Gastroesophageal sphincter (tissue), 4 donors: ENCODE measurements at regions not wholly inside any gene's neighbourhood (a gene's known extent, or its start where the extent isn't known, plus 50 kb on each side); places are given as distances from the start of the nearest gene placed in this dataset.
"Not testable (repeated sequence)": the region's sequence is repeated elsewhere in the genome, so short reads cannot be mapped to it uniquely, and the experiment has no call there.

ENCODE experiments used
- ATAC-seq: fragments of 150-250 bp; one replicate; pipeline ENCODE4 v1.9.1; 2016; ENCODE audit warnings: mild to moderate bottlenecking, moderate library complexity
- H3K27ac ChIP-seq, 4 donors: fragments of 200-600 bp; sonication (generic) in 3 of 4; 1 replicate in 3 of 4; 2 replicates in 1 of 4; pipeline ENCODE4 v1.5.1; 2016 to 2019
- H3K27me3 ChIP-seq: fragments of 200-600 bp; sonication (generic); one replicate; pipeline ENCODE4 v1.5.1; 2019
- H3K36me3 ChIP-seq, 2 donors: fragments of 200-600 bp; sonication (generic); one replicate each; pipeline ENCODE4 v1.5.1; 2019; ENCODE audit warnings: control low read depth in 1 of 2
- H3K4me1 ChIP-seq, 3 donors: fragments of 200-600 bp; sonication (generic); 1 replicate in 2 of 3; 2 replicates in 1 of 3; pipeline ENCODE4 v1.5.1; 2016 to 2019; ENCODE audit warnings: control low read depth in 2 of 3
- H3K4me3 ChIP-seq, 2 donors: fragments of 200-600 bp; sonication (generic); one replicate each; pipeline ENCODE4 v1.5.1; 2019; ENCODE audit warnings: mild to moderate bottlenecking in 1 of 2, moderate library complexity in 1 of 2
- H3K9me3 ChIP-seq, 3 donors: fragments of 200-600 bp; sonication (generic); one replicate each; pipeline ENCODE4 v1.5.1; 2017 to 2019; ENCODE audit warnings: control low read depth in 2 of 3
- WGBS, 2 donors: methylation state at CpG; one replicate each; pipeline ENCODE4 v1.1.5; 2018; ENCODE audit warnings: low coverage in 1 of 2; 5-methylcytosine and 5-hydroxymethylcytosine counted together

DNA sequence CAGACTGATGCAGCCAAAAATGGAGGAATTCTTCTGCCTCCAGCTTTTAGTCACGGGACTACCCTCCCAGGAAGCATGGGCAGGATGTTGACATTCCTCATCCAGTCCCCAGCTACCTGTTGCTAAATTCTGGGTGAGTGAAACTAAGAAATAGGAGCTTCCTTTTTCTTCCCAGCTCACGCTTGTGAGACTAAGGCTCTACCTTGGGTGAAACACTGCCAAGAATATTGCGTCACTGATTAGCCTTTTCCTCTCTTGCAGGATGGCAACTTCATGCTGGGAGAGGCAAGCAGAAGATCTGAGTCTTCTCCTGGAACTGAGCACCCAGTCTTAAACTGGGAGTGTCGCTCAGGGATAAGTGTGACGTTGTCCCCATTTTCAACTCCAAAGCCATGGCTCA is 59.7 kb downstream of the RNU2-63P start:
- H3K4me1 ChIP-seq, H3K27ac ChIP-seq, H3K9me3 ChIP-seq, H3K36me3 ChIP-seq, ATAC-seq, H3K27me3 ChIP-seq, H3K4me3 ChIP-seq: not testable (repeated sequence)
- no CpG with 5 or more reads among the region's 5 CpGs for WGBS, 2 donors

DNA sequence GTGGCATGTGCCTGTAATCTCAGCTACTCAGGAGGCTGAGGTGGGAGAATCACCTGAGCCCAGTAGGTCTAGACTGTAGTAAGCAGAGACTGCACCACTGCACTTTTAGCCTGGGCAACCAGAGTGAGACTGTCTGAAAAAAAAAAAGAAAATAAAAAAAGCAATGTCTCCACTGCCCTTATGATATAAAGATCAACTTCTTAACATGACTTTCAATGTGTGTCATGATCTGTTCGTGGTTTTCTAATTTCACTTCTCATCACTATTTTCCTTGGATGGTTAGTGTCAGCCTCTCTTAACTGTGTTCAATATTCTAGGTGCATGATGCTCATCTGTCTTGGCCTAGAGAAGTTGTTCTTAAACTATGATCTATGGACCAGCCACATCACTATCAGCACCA is 67.3 kb downstream of the RNU2-63P start:
- not testable (repeated sequence) for H3K36me3 ChIP-seq, H3K4me1 ChIP-seq, H3K27me3 ChIP-seq, H3K9me3 ChIP-seq, H3K4me3 ChIP-seq, H3K27ac ChIP-seq, ATAC-seq
- no CpG with 5 or more reads among the region's 1 CpG for WGBS, 2 donors

DNA sequence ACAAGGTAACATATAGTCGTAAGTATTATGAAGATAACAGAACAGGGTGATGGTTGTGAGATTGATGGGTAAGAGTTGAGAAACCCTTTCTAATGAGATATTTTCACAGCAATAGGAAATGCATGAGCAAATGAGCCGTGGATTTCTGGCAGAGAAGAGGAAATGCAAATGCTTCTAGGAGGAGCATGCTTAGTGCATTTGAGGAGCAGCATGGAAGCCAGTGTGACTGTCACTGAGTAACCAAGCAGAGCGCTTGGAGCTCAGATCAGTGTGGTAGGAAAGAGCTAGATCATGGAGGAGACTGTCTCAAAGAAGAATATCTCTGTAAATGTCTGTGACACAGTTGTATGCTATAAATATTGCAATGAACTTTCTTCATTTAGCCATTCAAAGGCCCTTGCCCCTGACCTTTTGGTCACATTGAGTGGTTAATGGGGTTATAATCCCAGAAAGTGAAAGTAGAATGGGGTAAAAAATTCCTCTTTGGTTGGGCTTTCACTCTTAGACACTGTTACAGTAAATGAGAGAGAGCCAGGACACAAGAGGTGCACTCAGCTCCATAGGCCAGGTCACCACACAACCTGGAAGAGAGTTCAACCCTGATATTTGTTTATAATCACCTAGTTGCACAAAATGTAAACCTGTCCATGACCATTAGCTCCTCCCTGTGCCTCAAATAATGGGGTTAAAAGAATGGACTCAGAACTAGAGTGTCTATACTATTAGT is 69.5 kb downstream of the RNU2-63P start:
- H3K36me3 ChIP-seq, H3K27ac ChIP-seq, H3K4me3 ChIP-seq, H3K4me1 ChIP-seq, ATAC-seq, H3K9me3 ChIP-seq, H3K27me3 ChIP-seq: not testable (repeated sequence)
- no CpG with 5 or more reads among the region's 3 CpGs for WGBS, 2 donors

- ATAC-seq = not testable (repeated sequence)
Observed at GRCh38 chr2:87939299-87939698, 77.0 kb downstream of the RNU2-63P start.

DNA sequence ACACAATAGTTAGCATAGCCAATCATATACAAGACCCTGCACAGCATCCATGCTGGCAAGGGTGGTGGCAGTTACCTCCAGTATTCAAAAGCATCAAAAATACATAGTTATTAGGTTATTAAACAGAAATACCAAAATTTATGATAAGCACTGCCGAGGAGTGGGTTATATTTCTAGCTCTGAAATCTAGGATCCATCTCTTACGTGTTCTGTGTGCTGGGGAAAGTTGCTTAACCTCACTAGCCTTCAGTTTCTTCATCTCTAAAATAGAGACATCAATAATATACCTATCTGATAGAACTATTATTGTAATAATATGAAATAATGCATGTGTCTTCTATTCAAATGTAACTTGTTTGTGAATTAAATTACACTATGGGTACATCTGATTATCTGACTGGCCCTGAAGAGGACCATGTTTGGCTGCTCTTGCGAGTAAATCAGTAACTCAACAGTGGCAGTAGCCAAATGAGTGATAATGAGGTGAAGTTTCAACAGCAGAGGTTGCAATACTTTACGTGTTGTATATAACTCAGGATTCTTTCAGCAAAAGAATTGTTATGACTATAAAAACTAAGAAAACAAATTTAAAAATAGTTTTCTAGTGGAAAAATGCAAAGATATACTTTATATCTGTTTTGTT is 93.5 kb upstream of the RGPD2 start:
- not testable (repeated sequence) for H3K9me3 ChIP-seq, H3K27ac ChIP-seq, ATAC-seq, H3K4me1 ChIP-seq, H3K4me3 ChIP-seq, H3K36me3 ChIP-seq, H3K27me3 ChIP-seq
- WGBS, 2 donors = 77 to 88% methylated on average over 2 to 4 of the region's 4 CpGs

More at GRCh38 chr2:87939299-87939698, 77.0 kb downstream of the RNU2-63P start:
- not testable (repeated sequence) for H3K4me3 ChIP-seq, H3K27ac ChIP-seq, H3K27me3 ChIP-seq, H3K36me3 ChIP-seq, H3K4me1 ChIP-seq, H3K9me3 ChIP-seq
- WGBS, 2 donors = 33 to 60% methylated on average over 1 of the region's 2 CpGs

GRCh38 chr2:87917194-87917593 is 91.6 kb upstream of the RGPD2 start:
- H3K4me1 ChIP-seq, ATAC-seq, H3K9me3 ChIP-seq, H3K36me3 ChIP-seq, H3K4me3 ChIP-seq, H3K27me3 ChIP-seq, H3K27ac ChIP-seq: not testable (repeated sequence)

DNA sequence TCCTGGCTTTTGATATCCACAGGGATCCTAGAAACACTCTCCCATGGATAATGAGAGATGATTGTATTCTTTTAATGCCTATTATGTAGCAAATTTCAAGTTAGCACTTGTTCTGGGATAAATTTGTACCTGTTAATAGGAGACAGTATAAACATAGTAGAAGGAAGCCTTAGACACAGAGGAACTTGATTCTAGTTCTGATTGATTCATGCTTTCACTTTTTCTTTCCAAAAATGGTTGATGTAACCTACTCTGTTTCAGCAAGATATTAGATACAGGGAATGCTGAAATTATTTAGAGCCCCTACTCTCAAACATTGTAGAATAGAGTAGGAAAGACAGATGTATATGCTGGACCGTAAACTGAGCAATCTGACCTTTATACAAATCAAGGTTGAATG is 85.3 kb upstream of the RGPD2 start:
- 43% methylated on average over 1 of the region's 1 CpG; no CpG with 5 or more reads in 1 of the 2 donors for WGBS, 2 donors

DNA sequence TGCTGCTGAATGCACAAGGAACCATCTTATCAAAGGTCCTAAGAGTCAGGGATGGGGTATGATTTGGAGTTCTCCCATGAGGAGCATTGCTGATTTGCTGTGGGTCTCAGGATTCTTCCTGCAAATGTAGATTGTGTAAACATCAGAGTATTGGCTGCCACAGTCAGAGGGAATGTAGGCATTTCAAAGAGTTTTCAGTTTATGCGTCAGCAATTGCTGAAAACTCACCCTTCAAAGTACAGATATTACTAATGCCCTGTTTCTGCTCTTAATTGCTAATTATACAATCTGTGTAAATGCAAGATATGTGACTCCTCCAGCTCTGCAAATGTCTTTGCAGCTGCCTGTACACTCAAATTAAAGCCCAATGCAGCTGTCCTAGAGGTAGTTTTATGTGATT is 83.4 kb upstream of the RGPD2 start:
- H3K27ac ChIP-seq, H3K9me3 ChIP-seq, ATAC-seq, H3K4me1 ChIP-seq, H3K27me3 ChIP-seq, H3K4me3 ChIP-seq, H3K36me3 ChIP-seq: not testable (repeated sequence)
- no CpG with 5 or more reads among the region's 1 CpG for WGBS, 2 donors

More for the DNA sequence above, 85.3 kb upstream of the RGPD2 start:
- not testable (repeated sequence) for H3K4me3 ChIP-seq, H3K4me1 ChIP-seq, ATAC-seq, H3K27ac ChIP-seq, H3K36me3 ChIP-seq, H3K9me3 ChIP-seq, H3K27me3 ChIP-seq

GRCh38 chr2:87907556-87908099 is 82.0 kb upstream of the RGPD2 start:
- no CpG with 5 or more reads among the region's 4 CpGs for WGBS, 2 donors
- not testable (repeated sequence) for H3K4me1 ChIP-seq, H3K27me3 ChIP-seq, H3K9me3 ChIP-seq, H3K27ac ChIP-seq, H3K4me3 ChIP-seq, H3K36me3 ChIP-seq, ATAC-seq

GRCh38 chr2:87903242-87904114 is 77.9 kb upstream of the RGPD2 start:
- H3K36me3 ChIP-seq, H3K27me3 ChIP-seq, H3K4me1 ChIP-seq, H3K4me3 ChIP-seq, H3K27ac ChIP-seq, H3K9me3 ChIP-seq: not testable (repeated sequence)
- 14 to 55% methylated on average over 1 to 4 of the region's 6 CpGs for WGBS, 2 donors
- ATAC-seq = peak; percentile 31

DNA sequence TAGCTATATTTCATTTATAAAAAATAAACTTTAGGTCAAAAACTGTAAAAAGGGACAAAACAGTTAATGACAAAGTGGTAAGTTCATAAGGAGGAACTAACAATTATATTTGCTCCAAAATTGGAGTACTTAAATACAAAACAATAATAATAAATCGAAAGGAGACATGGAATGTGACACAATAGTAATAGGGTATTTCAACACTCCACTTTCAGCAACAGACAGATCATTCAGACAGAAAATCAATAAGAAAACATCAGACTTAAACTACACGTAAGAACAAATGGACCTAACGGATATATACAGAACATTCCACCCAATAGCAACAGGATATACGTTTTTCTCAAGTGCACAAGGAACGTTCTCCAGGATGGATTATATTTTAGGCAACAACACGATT is 58.1 kb upstream of the RGPD2 start:
- 66 to 91% methylated on average over 4 to 6 of the region's 6 CpGs for WGBS, 2 donors
- H3K4me3 ChIP-seq, H3K36me3 ChIP-seq, H3K9me3 ChIP-seq, H3K27ac ChIP-seq, ATAC-seq, H3K27me3 ChIP-seq, H3K4me1 ChIP-seq: not testable (repeated sequence)
